ENCODE measurements at regions not wholly inside any gene's neighbourhood (a gene's known extent, or its start where the extent isn't known, plus 50 kb on each side); places are given as distances from the start of the nearest gene placed in this dataset.

DNA sequence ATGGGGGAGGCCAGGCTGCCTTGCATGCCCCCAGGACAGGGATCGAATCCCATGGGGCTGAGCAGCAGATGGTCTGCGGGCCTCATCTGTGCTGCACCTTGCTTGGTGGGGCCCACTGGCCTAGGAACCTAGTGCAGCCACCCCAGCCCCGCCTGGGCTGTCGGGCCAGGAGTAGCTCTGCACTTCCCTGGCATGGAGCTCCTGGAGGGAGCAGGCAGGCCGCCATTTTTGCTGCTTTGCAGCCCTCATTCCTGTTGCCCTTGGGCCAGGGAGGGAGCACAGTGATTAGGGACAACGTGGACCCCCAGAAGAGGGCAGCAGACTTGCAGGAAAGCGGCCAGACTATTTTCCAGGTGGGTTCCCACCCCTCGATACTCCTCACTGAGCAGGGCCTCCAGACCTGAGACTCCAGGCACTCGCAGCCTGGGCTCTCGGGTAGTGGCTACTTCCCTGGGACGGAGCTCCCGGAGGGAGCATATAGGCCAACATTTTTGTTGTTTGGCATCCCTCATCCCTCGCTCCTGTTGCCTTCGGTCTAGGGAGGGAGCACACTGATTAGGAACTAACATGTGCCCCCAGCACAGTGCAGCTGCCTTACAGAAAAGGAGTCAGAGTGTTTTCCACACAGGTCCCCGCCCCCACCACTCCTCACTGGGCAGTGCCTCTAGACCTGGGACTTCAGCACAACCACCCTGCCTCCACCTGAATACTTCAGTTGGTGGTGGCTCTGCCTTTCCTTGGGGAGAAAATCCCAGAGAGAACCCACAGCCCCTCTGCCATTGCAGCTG is 99.5 kb downstream of the MAIP1 start:
- no peak for DNase-seq

DNA sequence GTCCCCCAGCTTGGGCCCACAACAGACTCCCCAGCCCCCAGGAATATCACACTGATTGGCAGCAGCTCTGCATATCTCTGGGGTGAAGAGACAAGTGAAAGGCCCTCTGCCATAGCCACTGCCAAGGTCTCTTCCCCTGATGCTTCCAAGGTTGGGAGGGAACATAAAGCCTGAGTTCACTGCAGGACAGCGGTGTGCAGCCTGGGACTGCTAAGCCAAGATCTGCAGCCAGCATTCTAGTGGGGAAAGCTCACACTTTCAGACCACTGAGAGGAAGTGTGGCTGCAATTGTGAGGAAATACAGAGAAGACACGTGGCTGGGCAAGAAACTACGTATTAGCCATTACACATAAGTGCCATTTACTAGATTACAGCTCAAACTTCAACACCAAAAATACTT is 100.7 kb downstream of the MAIP1 start:
- DNase-seq, result no peak

DNA sequence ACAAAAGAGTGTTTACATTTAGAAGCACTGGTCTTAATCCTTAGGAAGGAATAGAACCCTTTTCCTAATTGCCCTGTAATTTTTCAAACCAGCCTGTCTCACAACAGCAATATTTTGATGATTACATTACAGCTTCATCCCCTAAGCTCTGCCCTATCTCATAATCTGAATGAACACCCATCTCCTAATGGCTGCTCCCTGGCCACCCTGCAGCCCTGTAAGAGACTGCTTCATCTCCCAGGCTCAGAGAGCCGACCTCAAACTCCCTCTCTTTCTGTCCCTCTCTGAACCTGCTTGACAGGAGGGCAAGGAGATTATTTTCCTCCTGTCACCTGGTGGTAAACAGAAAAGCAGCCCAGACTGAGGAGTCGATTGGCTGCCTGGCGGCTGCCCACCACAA is 107.8 kb downstream of the MAIP1 start:
- no peak for DNase-seq

DNA sequence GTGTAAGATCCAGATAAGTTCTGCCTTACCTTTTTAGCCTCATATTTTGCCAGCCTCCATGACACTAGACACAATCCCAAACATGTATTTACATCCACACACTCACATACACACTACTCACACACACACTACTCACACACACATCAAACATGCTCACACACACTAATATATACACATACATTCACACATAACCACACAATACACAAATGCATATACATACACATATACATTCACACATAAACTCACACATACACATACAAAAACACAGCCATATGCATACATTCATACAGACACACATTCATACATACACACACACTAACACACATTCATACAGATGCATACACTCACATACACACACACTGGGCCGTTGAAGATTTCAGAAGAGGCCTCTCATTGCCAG is 109.5 kb downstream of the MAIP1 start:
- DNase-seq, result no peak

DNA sequence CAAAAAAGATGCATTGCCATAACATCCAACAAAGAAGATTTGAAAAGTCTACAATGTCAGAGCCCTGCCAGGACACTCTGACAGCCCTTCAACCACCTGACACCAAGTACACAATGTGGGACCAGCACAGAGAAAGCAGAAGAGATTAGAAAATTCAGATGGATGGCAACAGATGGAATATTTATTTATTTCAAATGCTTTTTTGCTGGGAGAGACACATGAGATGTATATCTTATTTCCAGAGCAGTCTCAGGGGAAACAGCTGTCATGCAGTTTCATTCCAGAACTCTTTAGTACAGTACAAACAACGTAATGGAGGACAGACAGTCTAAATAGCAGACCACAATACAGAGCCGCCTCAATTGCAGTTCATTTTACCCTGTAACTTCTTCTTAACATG is 110.1 kb downstream of the MAIP1 start:
- DNase-seq, result peak; percentile 89

DNA sequence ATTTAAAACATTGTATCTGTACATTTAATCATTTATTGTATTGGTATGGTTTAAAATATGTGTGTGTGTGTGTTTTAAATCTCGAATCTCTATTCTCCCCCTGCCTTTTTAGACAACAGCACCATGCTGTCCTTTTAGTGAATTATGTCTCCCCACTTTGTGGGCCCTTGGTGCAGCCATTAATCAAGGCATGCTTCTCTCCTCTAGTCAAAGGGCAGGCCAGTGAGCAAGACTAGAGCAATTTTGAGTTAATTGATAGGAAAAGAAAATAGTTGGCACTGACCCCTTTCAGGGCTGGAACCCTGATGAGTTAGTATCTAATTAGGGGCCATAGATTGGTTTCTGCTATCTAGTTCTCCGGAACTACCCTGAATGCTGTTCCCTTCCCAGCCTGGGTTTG is 111.0 kb downstream of the MAIP1 start:
- no peak for DNase-seq

DNA sequence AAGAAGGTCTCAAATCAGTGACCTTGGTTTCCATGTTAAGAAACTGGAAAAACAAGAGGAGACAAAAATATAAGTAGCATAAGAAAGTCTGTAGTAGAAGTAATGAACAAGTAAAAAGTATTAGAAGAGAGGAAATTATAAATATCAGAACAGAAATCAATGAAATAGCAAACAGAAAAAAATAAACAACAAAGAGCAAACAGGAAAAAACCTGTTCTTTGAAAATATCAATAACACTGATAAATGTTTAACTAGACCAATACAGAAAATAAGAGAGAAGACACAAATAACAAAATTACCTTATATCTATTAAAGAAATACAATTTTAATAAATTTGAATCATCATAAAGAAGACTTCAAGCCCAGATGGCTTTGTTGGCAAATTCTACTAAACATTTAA is 113.3 kb downstream of the MAIP1 start:
- no peak for DNase-seq

DNA sequence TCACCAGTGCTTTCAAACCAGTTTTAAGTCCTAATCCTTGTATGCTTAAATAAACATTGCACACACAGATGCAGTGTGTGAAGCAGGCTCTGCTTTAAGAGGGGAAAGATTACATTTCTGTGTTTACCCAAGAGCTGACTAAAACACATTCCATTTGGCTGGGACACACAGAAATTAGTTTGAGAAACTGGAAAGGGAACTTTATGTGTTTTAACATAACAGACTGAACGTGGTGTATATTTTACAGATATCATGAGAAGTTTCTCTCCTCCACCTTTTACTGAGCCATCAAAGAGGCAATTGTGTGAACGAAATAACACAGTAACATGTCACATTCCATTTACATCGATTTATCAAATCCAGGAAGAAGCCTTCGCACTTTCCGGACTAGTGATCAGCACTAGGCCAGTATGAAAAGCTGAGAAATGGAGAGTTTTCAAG is 121.8 kb downstream of the MAIP1 start:
- peak; percentile 65 for DNase-seq

DNA sequence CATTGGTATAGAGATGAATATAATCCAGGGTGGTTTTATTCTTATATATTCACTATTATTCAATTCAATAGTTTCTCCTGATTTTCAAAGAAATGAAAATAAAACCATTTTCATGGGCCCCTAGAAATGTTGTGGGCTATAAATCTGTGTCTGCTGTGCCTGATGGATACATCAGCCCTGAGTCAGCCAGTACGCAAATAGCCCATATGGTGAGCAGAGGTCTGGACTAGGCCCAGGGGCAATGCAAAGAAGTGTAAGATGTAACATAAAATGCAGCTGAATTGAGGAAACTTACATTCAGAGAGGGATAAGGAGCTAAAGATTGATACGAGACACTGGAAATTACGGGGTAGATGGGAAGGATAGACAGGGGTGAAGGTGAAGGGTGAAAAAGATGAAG is 122.5 kb downstream of the MAIP1 start:
- DNase-seq, result peak; percentile 85

DNA sequence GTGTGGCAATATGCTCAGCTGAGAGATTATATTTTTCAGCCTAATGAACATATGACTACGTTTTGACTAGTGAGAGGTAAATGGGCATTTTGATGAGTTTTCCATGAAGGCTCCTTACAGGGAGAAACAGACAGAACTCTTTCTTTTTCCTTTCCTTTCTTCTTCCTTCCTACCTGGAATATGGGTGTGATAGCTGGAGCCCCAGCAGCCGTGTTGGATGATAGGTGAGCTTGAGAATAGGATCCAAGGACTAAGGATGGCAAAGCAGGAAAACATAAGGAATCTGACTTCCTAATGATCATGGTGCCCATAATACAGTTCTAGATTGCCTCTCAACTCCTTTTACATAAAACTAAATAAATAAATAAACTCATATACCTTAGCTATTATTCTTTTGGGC is 124.0 kb downstream of the MAIP1 start:
- no peak for DNase-seq

DNA sequence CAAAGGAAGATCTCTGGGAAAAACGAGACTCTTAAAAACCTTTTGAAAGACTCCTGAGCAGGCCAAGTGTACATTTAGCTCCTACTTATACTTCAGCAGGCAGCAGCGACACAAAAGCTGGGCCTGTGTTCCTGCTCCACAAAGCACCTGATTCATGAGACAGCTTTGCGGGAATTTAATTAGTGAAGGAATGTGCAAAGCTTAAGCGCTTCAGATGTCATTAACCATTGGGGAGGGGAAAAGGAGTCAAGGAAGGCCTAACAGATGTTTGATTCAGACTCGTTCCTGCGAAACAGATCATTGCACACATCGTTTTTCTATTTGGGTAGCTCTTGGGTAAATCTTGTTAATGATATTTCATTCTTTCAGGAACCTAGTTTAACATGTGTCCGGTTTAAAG is 125.9 kb downstream of the MAIP1 start:
- DNase-seq, result no peak

DNA sequence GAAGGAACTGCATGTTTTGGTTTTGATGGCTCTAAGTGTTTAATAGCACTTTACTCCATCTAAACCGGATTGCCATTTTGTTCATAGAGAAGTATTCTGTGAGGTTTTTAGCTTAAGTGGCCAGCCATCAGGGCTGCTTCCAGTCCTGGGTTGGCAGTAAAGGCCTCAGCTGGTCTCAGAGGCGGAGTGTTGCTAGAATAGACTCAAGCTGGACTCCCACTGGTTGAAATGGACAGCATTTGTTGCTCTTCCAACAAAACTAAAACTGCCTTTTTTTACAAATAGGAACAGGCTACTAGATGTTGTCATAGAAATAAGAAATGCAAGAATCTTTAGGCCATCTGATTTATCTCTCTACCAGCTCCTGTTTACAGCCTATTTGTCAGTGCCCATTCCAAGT is 126.4 kb downstream of the MAIP1 start:
- DNase-seq, result no peak

DNA sequence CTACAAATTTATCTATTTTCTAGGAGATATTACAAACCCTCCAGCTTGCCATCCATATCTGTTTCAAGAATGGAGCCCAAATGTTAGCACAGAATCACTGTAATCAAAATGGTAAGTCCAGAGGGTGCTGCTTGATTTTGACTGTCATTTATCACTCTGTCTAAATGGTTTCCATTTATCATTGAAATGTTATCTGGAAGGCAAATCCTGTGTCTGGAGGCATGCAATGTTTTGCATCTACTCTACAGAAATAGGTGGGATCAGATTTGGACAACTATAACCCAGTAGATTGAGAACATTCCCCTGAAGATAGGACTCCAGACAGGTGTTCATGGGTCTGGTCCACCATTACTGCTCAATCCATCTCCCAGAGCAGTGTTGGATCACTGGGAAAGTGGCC is 128.7 kb downstream of the MAIP1 start:
- no peak for DNase-seq

DNA sequence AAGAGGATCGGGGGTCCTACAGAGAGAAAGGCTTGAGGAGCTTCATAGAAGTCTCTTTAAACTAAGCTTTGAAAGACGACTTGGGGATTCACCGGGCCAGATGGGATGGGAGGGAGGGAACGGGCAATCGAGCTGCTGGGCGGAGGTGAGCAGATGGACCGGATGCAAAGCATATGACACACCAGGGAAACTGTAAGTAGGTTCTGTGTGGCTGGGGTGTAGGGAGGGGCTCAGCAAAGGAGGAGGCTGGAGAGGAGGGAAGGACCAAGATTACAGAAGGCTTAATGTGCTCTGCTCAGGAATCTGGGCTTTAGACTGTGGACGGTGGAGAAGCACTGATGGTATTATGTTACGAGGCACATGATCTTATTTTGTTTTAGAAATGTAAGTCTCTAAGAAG is 131.5 kb downstream of the MAIP1 start:
- no peak for DNase-seq

DNA sequence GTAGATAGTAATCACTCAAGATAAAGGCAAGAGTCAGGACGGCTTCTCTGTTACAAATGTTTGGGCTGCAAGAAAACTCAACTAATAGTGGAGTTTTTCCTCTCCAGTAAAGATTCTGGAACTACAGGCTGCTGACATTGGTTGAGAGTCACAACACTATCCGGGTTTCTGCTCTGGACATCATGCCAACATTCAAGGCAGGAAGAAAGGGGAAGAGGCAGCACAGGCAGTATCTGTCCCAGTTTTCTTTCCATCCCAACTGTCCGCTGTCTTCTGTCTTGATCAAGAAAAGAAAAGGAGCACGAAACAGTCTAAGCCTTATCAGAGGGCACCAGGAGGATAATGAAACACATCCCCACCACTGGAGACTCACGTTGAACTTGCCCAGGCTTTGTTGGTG is 132.1 kb downstream of the MAIP1 start:
- DNase-seq, result no peak

DNA sequence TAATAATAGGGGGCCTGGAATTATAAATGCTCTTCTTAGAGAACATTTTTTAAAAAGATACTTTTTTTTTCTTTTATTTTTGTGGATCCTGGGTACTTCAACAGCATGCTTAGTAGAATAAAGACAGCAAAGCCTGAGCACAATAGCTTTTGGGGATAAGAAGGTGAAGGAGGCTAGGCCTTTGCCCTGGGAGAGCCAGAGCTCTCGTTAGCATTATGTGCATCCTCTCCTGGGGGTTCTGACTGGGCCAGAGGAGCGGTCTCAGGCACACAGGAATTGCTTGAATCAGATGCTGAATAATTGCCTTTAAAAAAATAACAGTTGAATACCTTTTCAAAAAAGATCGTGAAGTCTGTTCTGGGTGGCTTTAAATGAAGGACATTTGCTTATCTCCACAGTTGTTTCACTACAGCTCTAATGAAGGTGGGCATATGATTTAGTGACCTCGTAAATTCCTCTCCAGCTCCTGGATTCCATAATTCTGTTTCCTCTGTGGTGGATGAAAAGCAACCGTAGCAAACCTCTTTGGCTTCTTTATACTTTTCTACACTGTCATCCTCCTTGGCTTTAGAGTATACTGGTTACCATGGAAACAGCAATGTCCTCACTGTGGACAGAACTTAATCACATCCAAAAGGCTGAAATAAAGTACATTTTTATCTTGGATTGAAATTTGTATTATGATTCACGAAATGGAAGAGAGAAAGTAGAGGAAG is 133.8 kb downstream of the MAIP1 start:
- no peak for DNase-seq

DNA sequence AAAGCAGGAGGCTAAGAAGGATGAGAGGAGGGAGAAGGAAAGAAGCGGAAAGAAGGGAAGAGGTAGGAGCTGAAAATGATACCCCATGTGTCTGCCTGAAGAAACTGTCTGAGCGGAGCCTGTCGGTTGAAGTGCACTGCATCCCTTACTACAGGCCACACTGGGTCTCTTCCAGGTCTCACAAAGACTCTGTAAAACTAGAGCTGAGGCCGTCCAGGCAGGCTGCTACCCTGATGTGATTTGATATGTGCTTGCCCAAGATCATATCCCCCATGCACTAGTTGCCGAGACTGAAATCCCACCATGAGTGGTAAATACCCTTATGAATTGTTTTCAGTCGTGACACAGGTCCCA is 134.4 kb downstream of the MAIP1 start:
- no peak for DNase-seq

DNA sequence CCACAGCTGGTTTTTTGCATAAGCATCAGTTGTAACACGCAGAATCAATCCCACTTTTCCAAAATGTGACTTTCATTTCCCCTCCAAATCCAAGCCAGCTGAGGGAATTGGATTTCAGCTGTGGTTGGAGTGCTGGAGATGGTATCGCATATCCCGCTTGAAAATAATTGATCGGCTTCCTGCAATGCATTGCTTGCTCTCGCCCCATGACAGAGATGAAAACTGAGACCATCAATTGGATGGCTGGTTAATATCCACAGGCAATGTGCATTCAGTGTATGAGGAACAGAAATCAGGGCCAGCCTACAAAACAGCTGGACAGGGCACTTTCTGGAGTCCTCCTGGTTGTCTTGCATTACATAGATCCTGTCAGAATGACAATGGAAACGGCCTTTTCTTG is 135.3 kb downstream of the MAIP1 start:
- peak; percentile 34 for DNase-seq

DNA sequence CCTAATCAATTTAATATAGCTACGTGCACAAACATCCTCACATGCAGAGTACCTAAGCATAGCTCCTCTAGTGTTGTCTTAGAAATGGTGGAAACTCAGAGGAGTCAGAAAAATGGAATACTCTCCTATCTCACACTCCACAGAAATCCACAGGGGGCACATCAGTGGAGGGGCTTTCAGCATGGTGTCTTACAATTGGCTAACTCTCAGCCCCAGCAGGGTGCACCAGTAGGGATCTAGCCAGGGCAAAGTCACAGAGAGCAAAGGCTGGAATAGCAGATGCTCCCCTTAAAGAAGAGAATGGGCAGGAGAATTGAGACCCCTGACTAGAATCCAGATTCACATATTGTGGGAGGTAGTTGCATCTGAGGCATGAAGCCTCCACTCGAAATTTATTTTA is 135.7 kb downstream of the MAIP1 start:
- no peak for DNase-seq

DNA sequence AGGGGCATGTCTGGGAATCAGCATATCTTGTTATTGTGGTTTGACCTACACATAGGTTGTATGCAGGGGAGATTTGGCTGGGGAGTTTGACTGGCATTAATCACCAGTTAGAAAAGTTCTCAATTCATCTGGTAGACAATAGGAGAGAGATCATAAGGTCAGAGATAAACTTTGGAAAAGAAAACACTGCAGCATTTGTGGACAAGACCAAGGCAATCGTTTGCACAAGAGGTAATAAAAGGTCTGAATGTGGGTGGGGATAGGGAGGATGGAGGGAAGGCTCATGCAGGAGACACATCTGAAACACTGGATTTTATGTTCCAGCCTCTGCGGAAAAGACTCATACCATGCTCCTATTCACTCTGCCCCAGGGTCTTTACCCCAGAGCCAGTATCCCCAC is 136.9 kb downstream of the MAIP1 start:
- no peak for DNase-seq

DNA sequence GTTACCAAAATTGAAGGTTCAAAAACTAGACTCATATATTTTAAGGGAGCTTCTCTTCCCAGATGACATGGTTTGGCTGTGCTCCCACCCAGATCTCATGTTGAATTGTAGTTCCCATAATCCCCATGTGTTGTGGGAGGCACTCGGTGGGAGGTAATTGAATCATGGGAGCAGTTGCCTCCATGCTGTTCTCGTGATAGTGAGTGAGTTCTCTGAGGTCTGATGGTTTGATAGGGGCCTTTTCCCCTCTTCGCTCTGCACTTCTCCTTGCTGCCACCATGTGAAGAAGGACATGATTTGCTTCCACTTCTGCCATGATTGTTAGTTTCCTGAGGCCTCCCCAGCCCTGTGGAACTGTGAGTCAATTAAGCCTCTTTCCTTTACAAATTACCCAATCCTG is 140.1 kb downstream of the MAIP1 start:
- peak; percentile 10 for DNase-seq

DNA sequence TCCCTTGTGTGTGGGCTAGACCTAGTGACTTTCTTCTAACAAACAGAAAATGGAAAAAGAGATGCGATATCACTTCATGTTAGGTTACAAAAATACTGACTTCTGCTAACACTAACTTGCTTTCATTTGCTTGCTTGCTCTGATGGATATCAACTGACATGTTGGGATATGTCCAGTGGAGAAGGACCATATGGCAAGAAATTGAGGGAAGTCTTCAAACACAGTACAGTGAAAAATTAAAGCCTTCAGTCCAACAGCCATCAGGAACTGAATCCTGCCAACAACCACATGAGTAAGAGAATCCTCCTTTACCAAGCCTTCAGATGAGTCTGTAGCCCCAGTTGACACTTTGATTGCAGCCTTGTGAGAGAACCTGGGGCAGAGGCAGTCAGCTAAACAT is 143.9 kb downstream of the MAIP1 start:
- DNase-seq, result no peak

DNA sequence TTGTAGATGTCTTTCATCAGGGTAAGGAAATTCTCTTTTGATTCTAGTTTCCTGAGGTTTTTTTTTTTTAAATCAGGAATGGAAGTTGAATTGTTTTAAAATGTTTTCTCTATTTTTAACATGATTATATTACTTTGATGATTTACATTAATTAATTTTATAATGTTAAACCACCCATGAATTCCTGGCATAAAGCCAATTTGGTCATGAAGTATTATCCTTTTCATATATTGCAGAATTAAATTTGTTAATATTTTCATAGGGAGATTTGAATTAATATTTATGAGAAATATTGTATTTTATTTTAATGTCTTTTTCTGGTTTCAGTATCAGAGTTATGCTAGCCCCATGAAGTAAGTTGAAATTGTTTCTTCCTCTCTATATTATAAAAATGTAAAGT is 144.6 kb downstream of the MAIP1 start:
- DNase-seq, result no peak

DNA sequence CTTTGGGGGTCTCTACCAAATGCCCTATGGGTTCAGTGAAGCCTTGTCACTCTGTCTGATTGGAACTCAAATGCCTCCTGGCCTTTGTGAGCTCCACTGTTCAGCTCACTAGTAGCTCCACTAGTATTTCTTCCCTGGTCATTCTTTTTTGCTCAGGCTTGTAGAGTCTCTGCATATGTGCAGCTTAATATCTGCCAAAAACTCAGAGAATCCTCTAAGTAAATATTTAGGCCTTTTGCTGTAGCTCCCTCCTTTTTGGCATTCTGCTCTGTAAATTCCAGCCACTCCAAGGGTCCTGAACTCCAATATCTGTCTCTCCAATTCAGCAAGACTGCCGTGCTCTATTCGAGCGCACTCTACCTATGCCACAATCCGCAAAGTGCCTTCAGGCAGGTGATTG is 146.5 kb downstream of the MAIP1 start:
- DNase-seq, result peak; percentile 8

Data from skin of body (tissue), 1 donor.